HCT116 (cell line): ENCODE measurements at regions not wholly inside any gene's neighbourhood (a gene's known extent, or its start where the extent isn't known, plus 50 kb on each side); places are given as distances from the start of the nearest gene placed in this dataset.

Experiments
- ATAC-seq: fragments of 200-7000 bp; cut with Tn5 transposase; 2 replicates; pipeline ENCODE4 v1.9.1; 2020; ENCODE audit warnings: mild to moderate bottlenecking, moderate library complexity
- BruUV-seq: library from RNA; stranded (reverse); fragments of 400-500 nt; replicated peaks from 2 replicates; lab custom pipeline; 2021; lab: Mats Ljungman, UMichigan
- CTCF ChIA-PET: fragments of 300-600 bp; sonication (Branson Sonifier 250); formaldehyde crosslinking; loops from one replicate; lab custom pipeline; 2021; ENCODE audit warnings: antibody characterized with exemption; lab: Charles Lee
- POLR2A ChIA-PET: fragments of 300-600, 350-600 bp; sonication (Branson Sonifier 250); formaldehyde crosslinking; loops from one replicate; lab custom pipeline; 2021; ENCODE audit warnings: antibody characterized with exemption; lab: Charles Lee
- RAD21 ChIA-PET, 2 experiments: fragments of 300-600 bp; sonication (Branson Sonifier 250); formaldehyde crosslinking; loops; one replicate each; lab custom pipeline; 2023; ENCODE audit warnings: low total read pairs in 2 of 2; ENCODE audit not compliant: uncharacterized antibody in 2 of 2, unreplicated experiment in 2 of 2, low non-redundant PET in 1 of 2; lab: Charles Lee
- DNase-seq: peaks from one replicate; pipeline ENCODE4 v3.0.0-alpha.2; 2010; ENCODE audit warnings: low read depth, low spot score
- H2AFZ ChIP-seq: fragments of 200-600 bp; shearing (Covaris generic), sonication (generic); 2 replicates; pipeline ENCODE4 v1.6.1; 2017; ENCODE audit warnings: low read depth, mixed run types, mixed read lengths, antibody characterized with exemption, low read length; ENCODE audit not compliant: poor library complexity, severe bottlenecking
- H3K27ac ChIP-seq: 2 replicates; pipeline ENCODE4 v1.5.1; 2012; ENCODE audit warnings: low read depth, low read length
- H3K27me3 ChIP-seq: fragments of 200-600 bp; sonication (generic); 2 replicates; pipeline ENCODE4 v1.6.1; 2016; ENCODE audit warnings: mixed run types, low read length, mixed read lengths; ENCODE audit not compliant: insufficient read depth
- H3K36me3 ChIP-seq, 2 experiments: fragments of 200-500 bp in 1 of 2; fragments of 200-600 bp in 1 of 2; sonication (Bioruptor generic) in 1 of 2; sonication (generic) in 1 of 2; 2 replicates each; pipeline versions ENCODE4 v1.5.1 to v1.6.1; 2014 to 2016; ENCODE audit warnings: low read length in 2 of 2, inconsistent platforms in 1 of 2, mixed read lengths in 1 of 2, mixed run types in 1 of 2; ENCODE audit not compliant: insufficient read depth in 2 of 2, control insufficient read depth in 1 of 2
- H3K4me1 ChIP-seq, 2 experiments: fragments of 200-600 bp in 1 of 2; sonication (generic) in 1 of 2; 2 replicates each; pipeline versions ENCODE4 v1.5.1 to v1.6.1; 2012 to 2017; ENCODE audit warnings: low read length in 2 of 2, inconsistent platforms in 1 of 2, mild to moderate bottlenecking in 1 of 2, mixed read lengths in 1 of 2, mixed run types in 1 of 2, moderate library complexity in 1 of 2; ENCODE audit not compliant: insufficient read depth in 2 of 2, control insufficient read depth in 1 of 2
- H3K4me2 ChIP-seq: fragments of 200-600 bp; sonication (generic); 2 replicates; pipeline ENCODE4 v1.6.1; 2017; ENCODE audit warnings: mixed run types, low read length, mixed read lengths
- H3K4me3 ChIP-seq, 2 experiments: fragments of 200-600 bp in 1 of 2; sonication (generic) in 1 of 2; replicated peaks in 1 of 2; 2 replicates each; pipeline ENCODE4 v1.5.1; 2011 to 2016; ENCODE audit warnings: low read length in 2 of 2, control low read depth in 1 of 2, low read depth in 1 of 2, mild to moderate bottlenecking in 1 of 2, mixed read lengths in 1 of 2, mixed run types in 1 of 2
- H3K79me2 ChIP-seq: fragments of 200-600 bp; sonication (generic); 2 replicates; pipeline ENCODE4 v1.6.1; 2017; ENCODE audit warnings: mild to moderate bottlenecking, mixed run types, low read length, moderate library complexity, mixed read lengths; ENCODE audit not compliant: insufficient read depth
- H3K9ac ChIP-seq: fragments of 200-600 bp; sonication (generic); 2 replicates; pipeline ENCODE4 v1.6.1; 2016; ENCODE audit warnings: low read length, mixed read lengths
- H3K9me2 ChIP-seq: fragments of 200-600 bp; sonication (generic), shearing (Covaris generic); 2 replicates; pipeline ENCODE4 v1.6.1; 2017; ENCODE audit warnings: mixed run types, mild to moderate bottlenecking, moderate library complexity; ENCODE audit not compliant: insufficient read depth
- H3K9me3 ChIP-seq, 2 experiments: fragments of 200-500 bp in 1 of 2; fragments of 200-600 bp in 1 of 2; sonication (Bioruptor generic) in 1 of 2; sonication (generic) in 1 of 2; 2 replicates each; pipeline ENCODE4 v1.6.1; 2014 to 2017; ENCODE audit warnings: low read length in 2 of 2, mixed read lengths in 2 of 2, inconsistent platforms in 1 of 2, low read depth in 1 of 2, mild to moderate bottlenecking in 1 of 2, mixed run types in 1 of 2, moderate library complexity in 1 of 2; ENCODE audit not compliant: control insufficient read depth in 1 of 2, insufficient read depth in 1 of 2
- H4K20me1 ChIP-seq: fragments of 200-600 bp; sonication (generic), shearing (Covaris generic); 2 replicates; pipeline ENCODE4 v1.6.1; 2017; ENCODE audit warnings: mixed run types, mild to moderate bottlenecking, moderate library complexity; ENCODE audit not compliant: insufficient read depth
- ATF3 ChIP-seq: IDR thresholded peaks from 2 replicates; pipeline ENCODE4 v1.6.1; 2012
- CBX3 ChIP-seq: IDR thresholded peaks from 2 replicates; pipeline ENCODE4 v1.6.1; 2012; ENCODE audit warnings: low read depth
- JUND ChIP-seq: IDR thresholded peaks from 2 replicates; pipeline ENCODE4 v1.6.1; 2012
- RAD21 ChIP-seq: IDR thresholded peaks from 2 replicates; pipeline ENCODE4 v1.6.1; 2012; ENCODE audit warnings: low read depth, mild to moderate bottlenecking
- REST ChIP-seq: IDR thresholded peaks from 2 replicates; pipeline ENCODE4 v1.6.1; 2012; ENCODE audit warnings: low read depth
- SIN3A ChIP-seq: IDR thresholded peaks from 2 replicates; pipeline ENCODE4 v1.6.1; 2012; ENCODE audit warnings: low read depth
- SP1 ChIP-seq: IDR thresholded peaks from 2 replicates; pipeline ENCODE4 v1.6.1; 2012; ENCODE audit warnings: low read depth
- TCF7L2 ChIP-seq: IDR thresholded peaks from 2 replicates; pipeline ENCODE4 v1.7.0; 2011; ENCODE audit warnings: borderline replicate concordance, inconsistent platforms; ENCODE audit not compliant: insufficient read depth, insufficient read length; ENCODE audit errors: extremely low read depth
- ZBTB33 ChIP-seq: IDR thresholded peaks from 2 replicates; pipeline ENCODE4 v1.6.1; 2011; ENCODE audit warnings: mild to moderate bottlenecking, low read length, moderate library complexity; ENCODE audit not compliant: insufficient replicate concordance; ENCODE audit errors: extremely low read depth
- ZFX ChIP-seq: fragments of 450-650 bp; IDR thresholded peaks from 2 replicates; pipeline ENCODE4 v1.6.1; 2017
- ZNF274 ChIP-seq: fragments of 200-500 bp; sonication (Bioruptor generic); IDR thresholded peaks from 2 replicates; pipeline ENCODE4 v1.6.1; 2014; ENCODE audit warnings: mild to moderate bottlenecking, low read depth, low read length, inconsistent platforms
- intact Hi-C: fragments of 100-400 bp; cut with micrococcal nuclease; formaldehyde crosslinking; loops from 2 replicates; pipeline ENCODE4 v1.10.0; 2022

- Histone ChIP-seq H3K27me3 (no peaks in the 10 kb centered on the region), H2AFZ (no peak overlapping the region), H3K36me3 (no peaks in the 10 kb centered on the region), H3K4me1 (no peaks in the 10 kb centered on the region), H3K9ac (no peak overlapping the region), H4K20me1 (no peaks in the 10 kb centered on the region), H3K4me2 (no peak overlapping the region), H3K4me3 (no peak overlapping the region), H3K79me2 (no peaks in the 10 kb centered on the region), H3K27ac (no peak overlapping the region), H3K9me3 (peaks cover 16 to 18% of the 10 kb centered on the region in 2 experiments; a peak in 2 of 4 replicates), H3K9me2 (no peaks in the 10 kb centered on the region)
- no peak for ATAC-seq
- ChIA-PET CTCF (no interaction called here), RAD21 (no interaction called here), POLR2A (no interaction called here)
- no TSS peak for BruUV-seq
- no peak for DNase-seq
- intact Hi-C loops, result no loop called here
- TF ChIP-seq RAD21 (no peak), SIN3A (no peak), TCF7L2 (no peak), ZBTB33 (no peak), REST (no peak), ATF3 (no peak), ZFX (no peak), ZNF274 (no peak), JUND (no peak), CBX3 (no peak), SP1 (no peak)
Measured at GRCh38 chr1:239526391-239526790, 140.0 kb downstream of the CHRM3 start.
